ENCODE measurements at regions not wholly inside any gene's neighbourhood (a gene's known extent, or its start where the extent isn't known, plus 50 kb on each side); places are given as distances from the start of the nearest gene placed in this dataset.
"Not testable (repeated sequence)": the region's sequence is repeated elsewhere in the genome, so short reads cannot be mapped to it uniquely, and the experiment has no call there.

- FAIRE-seq (no peak), DNase-seq (ENCODE audit: low spot score in 2 of 2) (no peak)
Observed at GRCh38 chr3:166274351-166275023, 437.3 kb upstream of the BCHE start.

DNA sequence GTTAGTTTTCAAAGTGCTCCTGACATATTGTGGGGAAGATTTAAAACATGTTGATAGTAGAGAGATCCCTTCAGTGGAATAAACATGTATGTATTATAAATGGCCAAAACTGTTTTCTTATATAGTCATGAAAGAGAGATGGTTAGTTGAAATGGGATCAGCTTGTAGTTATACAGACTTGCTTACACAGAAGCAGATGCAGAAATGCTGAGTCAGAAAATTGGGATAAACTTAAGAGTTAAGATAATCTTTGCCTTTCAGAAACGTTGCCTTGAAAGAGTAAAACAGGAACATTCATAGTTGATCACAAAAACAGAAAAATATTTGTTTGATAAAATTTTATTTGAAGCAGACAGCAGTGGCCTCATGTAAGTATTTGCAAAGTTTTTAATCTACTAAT lies 433.2 kb upstream of the BCHE start:
- no peak for FAIRE-seq
- DNase-seq (ENCODE audit: low spot score in 2 of 2), result no peak

- no peak for FAIRE-seq
- DNase-seq (ENCODE audit: low spot score in 2 of 2), result no peak
Observed at GRCh38 chr3:166265153-166265552, 427.9 kb upstream of the BCHE start.

- DNase-seq (ENCODE audit: low spot score in 2 of 2) (no peak), FAIRE-seq (no peak)
Observed at GRCh38 chr3:166263460-166263859, 426.2 kb upstream of the BCHE start.

- not testable (repeated sequence) for DNase-seq (ENCODE audit: low spot score in 2 of 2); FAIRE-seq
Observed at GRCh38 chr3:166258293-166258850, 421.1 kb upstream of the BCHE start.

DNA sequence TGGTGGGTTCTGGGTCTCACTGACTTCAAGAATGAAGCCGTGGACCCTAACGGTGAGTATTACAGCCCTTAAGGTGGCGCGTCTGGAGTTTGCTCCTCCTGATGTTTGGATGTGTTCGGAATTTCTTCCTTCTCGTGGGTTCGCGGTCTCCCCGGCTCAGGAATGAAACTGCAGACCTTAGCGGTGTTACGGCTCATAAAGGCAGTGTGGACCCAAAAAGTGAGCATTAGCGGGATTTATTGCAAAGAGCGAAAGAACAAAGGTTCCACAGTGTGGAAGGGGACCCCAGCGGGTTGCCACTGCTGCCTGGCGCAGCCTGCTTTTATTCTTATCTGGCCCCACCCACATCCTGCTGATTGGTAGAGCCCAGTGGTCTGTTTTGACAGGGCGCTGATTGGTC lies 420.5 kb upstream of the BCHE start:
- no peak for FAIRE-seq

GRCh38 chr3:166248784-166249183 lies 411.6 kb upstream of the BCHE start:
- DNase-seq (ENCODE audit: low spot score in 2 of 2), result no peak
- FAIRE-seq, result no peak

More for the DNA sequence above, 420.5 kb upstream of the BCHE start:
- DNase-seq (ENCODE audit: low spot score in 2 of 2), result no peak

DNA sequence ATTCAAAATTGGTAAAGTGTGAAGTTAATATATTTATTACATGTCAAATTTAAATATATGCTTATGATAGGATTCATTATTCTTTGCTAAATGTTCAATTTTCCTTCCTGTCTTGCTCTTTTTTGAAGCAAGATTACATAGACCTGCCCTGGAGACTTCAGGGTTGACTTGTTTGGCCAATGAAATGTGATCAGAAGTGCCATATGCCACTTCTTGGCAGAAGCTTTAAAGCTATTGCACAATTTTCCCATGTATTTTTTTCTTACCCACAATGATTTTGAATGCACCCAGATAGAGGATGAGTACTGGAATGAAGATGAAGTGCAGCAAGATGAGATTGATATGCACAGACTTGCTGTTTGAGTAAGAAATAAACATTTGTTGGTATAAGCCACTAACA lies 406.3 kb upstream of the BCHE start:
- no peak for FAIRE-seq
- no peak for DNase-seq (ENCODE audit: low spot score in 2 of 2)

DNA sequence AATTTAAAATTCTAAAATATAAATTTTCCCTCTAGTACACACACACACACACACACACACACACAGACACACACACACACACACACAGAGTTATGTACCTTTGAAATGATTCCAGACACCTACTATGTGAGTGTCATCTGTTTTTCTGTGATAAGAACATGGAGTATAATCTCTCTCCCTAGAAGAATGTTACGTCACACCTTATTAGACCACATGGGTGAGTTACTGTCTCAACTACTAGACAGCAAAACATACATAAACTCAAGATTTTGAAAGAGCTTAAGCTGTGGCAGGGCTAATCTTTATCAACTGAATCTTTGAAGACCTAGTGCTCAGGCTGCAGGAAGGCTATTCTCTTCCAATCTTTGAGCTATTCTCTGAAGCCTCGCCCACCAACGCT lies 385.9 kb upstream of the BCHE start:
- DNase-seq (ENCODE audit: low spot score in 2 of 2) (no peak), FAIRE-seq (no peak)

DNA sequence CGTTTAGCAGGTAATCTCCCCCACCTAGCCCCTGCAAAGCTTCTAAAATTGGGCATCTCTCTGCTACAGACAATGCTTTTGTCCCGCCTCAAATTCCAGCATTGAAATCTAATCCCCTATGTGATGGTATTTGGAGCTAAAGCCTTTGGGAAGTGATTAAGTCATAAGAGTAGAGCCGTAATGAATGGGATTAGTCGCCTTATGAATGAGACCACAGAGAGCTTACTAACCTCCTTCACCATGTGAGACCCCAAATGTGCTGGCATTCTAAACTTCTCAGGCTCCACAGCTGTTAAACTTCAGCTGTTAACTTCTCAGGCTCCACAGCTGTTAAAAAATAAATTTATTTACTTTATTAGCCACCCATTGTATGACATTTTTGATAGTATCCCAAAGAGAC lies 374.2 kb upstream of the BCHE start:
- no peak for DNase-seq (ENCODE audit: low spot score in 2 of 2)
- FAIRE-seq, result no peak

- DNase-seq (ENCODE audit: low spot score in 2 of 2), result no peak
- no peak for FAIRE-seq
Observed at GRCh38 chr3:166209701-166210100, 372.5 kb upstream of the BCHE start.

- DNase-seq (ENCODE audit: low spot score in 2 of 2) (no peak), FAIRE-seq (no peak)
Observed at GRCh38 chr3:166205158-166205557, 367.9 kb upstream of the BCHE start.

GRCh38 chr3:166201476-166201875 lies 364.3 kb upstream of the BCHE start:
- no peak for FAIRE-seq
- no peak for DNase-seq (ENCODE audit: low spot score in 2 of 2)

GRCh38 chr3:166199491-166199890 lies 362.3 kb upstream of the BCHE start:
- FAIRE-seq, result peak; percentile 40
- no peak for DNase-seq (ENCODE audit: low spot score in 2 of 2)

DNA sequence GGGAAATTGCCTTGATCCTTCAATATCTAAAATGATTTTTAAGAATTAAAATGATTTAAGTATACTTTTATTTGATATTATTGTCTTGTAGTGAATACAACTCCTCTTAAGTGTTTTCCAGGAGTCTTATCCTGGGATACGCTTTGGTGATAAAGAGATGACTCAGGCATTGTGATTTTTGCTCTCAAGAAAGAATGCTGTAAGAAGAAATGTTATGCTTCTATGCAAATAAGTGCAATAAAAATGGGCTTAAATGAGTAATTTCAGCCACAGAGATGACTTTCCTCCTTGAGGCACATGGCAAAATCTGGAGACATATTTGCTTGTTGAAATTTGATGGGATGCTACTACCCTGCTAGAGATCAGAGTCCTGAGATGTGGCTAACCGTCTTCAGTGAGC lies 358.6 kb upstream of the BCHE start:
- FAIRE-seq, result no peak
- DNase-seq (ENCODE audit: low spot score in 2 of 2), result no peak

DNA sequence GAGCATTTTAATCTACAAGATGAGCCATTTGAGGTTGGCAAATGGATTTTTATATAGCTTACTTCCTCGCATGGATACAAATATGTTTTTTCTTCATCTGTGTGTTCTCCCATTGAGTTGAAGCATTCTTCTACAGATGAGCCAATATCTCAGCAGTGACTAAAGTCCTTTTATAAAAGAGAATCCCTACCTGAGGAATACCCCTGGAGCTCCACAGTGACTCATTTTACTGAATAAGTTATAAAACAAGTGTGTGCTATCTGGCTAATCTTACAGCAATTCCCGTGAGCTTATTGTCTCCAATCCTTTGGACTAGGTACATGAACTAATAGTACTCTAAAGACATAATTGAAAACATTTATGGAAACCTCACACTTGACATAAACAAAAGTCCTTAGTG lies 354.2 kb upstream of the BCHE start:
- no peak for DNase-seq (ENCODE audit: low spot score in 2 of 2)
- FAIRE-seq, result no peak

GRCh38 chr3:166190360-166190759 lies 353.1 kb upstream of the BCHE start:
- FAIRE-seq (no peak), DNase-seq (ENCODE audit: low spot score in 2 of 2) (no peak)

GRCh38 chr3:166187237-166187636 lies 350.0 kb upstream of the BCHE start:
- DNase-seq (ENCODE audit: low spot score in 2 of 2) (no peak), FAIRE-seq (no peak)

- no peak for FAIRE-seq
- no peak for DNase-seq (ENCODE audit: low spot score in 2 of 2)
Observed at GRCh38 chr3:166186003-166186402, 348.8 kb upstream of the BCHE start.

DNA sequence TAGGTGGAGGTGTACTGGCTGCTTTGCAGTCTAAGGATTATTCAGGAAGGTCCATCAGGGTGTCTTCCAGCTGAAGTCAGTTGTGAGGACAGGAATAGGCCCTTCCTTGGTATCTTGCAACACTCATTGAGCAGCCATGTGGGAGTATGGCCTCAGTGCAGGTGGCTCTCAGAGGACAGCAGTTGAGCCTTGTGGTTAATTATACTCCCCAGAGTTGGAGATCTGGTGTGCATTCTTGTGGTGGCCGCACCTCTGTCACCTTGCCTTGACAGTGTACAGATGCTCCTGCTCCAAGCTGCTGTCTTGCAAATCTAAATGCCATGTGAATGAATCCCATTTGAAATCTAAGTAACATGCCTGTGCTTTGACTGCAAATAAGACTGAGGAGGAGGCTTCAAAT lies 339.9 kb upstream of the BCHE start:
- FAIRE-seq, result no peak
- DNase-seq (ENCODE audit: low spot score in 2 of 2), result no peak

DNA sequence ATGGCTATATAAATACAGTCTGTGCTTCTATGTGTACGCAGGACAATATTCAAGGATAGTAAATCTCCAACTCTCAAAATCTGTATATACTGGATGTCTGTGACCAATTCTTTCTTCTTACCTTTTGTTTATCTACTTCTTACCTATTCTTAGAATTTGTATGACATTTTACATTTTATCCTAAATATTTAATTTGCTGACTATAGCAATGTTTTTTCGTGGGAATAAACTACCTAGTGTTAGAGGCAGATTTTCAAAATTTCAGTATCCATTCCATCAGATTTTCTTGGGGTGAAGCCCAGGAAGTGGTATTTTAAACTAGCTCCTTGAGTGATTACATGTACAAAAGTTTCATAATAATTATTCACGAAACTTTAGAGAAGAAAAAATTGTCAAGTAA lies 334.5 kb upstream of the BCHE start:
- FAIRE-seq (no peak), DNase-seq (ENCODE audit: low spot score in 2 of 2) (no peak)

- DNase-seq (ENCODE audit: low spot score in 2 of 2), result no peak
- FAIRE-seq, result no peak
Observed at GRCh38 chr3:166169681-166170080, 332.5 kb upstream of the BCHE start.

DNA sequence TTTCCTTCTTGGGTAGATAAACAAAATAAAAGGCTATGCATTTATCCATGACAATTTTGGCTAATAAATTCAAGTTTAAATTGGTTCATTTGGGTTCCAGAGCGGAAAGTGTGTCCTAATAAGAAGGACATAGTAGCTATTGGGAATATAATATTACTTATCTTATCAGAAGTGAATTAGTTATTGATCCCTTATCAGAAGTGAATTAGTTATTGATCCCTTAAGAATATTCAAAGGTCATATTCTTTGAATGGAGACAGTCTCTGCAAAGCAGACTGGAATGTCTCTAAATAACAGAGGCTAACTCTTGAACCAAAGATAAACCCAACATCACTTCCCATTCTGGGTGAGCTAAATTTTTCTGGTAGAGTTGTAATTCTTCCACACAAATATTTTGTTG lies 290.7 kb upstream of the BCHE start:
- DNase-seq (ENCODE audit: low spot score in 2 of 2), result no peak
- FAIRE-seq, result no peak

Data from frontal cortex (tissue), 3 donors.